B cell (primary cell): ENCODE measurements at regions not wholly inside any gene's neighbourhood (a gene's known extent, or its start where the extent isn't known, plus 50 kb on each side); places are given as distances from the start of the nearest gene placed in this dataset.

Source experiments
- ATAC-seq: fragments of 200-7000 bp; cut with Tn5 transposase; one replicate; pipeline ENCODE4 v1.10.0; 2021; ENCODE audit warnings: low read depth, mild to moderate bottlenecking, moderate number of reproducible peaks, moderate library complexity
- CTCF ChIA-PET: fragments of 350-600 bp; sonication (Branson Sonifier 250); formaldehyde crosslinking; loops from one replicate; lab custom pipeline; 2021; ENCODE audit warnings: antibody characterized with exemption, inconsistent platforms; lab: Charles Lee
- POLR2A ChIA-PET: fragments of 350-600 bp; sonication (Branson Sonifier 250); formaldehyde crosslinking; loops from one replicate; lab custom pipeline; 2021; ENCODE audit warnings: antibody characterized with exemption; lab: Charles Lee
- DNase-seq: peaks from one replicate; pipeline ENCODE4 v3.0.0; 2013
- H2AFZ ChIP-seq: 2 replicates; pipeline ENCODE4 v1.6.1; 2012; ENCODE audit warnings: mild to moderate bottlenecking, low read depth, low read length; ENCODE audit not compliant: insufficient read depth, poor library complexity, severe bottlenecking
- H3K27ac ChIP-seq, 2 donors: 1 replicate in 1 of 2; 2 replicates in 1 of 2; pipeline ENCODE4 v1.5.1; 2012 to 2013; ENCODE audit warnings: low read length in 2 of 2, mild to moderate bottlenecking in 2 of 2, moderate library complexity in 1 of 2
- H3K27me3 ChIP-seq, 4 experiments: fragments of 200-600 bp in 1 of 4; sonication (generic) in 1 of 4; replicated peaks in 1 of 4; 1 replicate in 2 of 4; 2 replicates in 2 of 4; pipeline versions ENCODE4 v1.6.1 to v1.7.0; 2013 to 2016; ENCODE audit warnings: low read length in 3 of 4, mild to moderate bottlenecking in 2 of 4, mixed read lengths in 1 of 4, moderate library complexity in 1 of 4; ENCODE audit not compliant: insufficient read depth in 4 of 4, control insufficient read depth in 3 of 4; ENCODE audit errors: control extremely low read depth in 1 of 4
- H3K36me3 ChIP-seq, 2 experiments: replicated peaks in 1 of 2; 1 replicate in 1 of 2; 2 replicates in 1 of 2; pipeline versions ENCODE4 v1.6.1 to v1.7.1; 2013; ENCODE audit warnings: low read length in 1 of 2; ENCODE audit not compliant: insufficient read depth in 2 of 2, control insufficient read depth in 1 of 2; ENCODE audit errors: control extremely low read depth in 1 of 2, extremely low read depth in 1 of 2
- H3K4me1 ChIP-seq, 2 donors: fragments of 200-600 bp in 1 of 2; sonication (generic) in 1 of 2; 1 replicate in 1 of 2; 2 replicates in 1 of 2; pipeline versions ENCODE4 v1.5.1 to v1.6.1; 2013 to 2017; ENCODE audit warnings: low read length in 2 of 2; ENCODE audit not compliant: control insufficient read depth in 2 of 2, insufficient read depth in 2 of 2
- H3K4me2 ChIP-seq: replicated peaks from 2 replicates; pipeline ENCODE3; 2012; ENCODE audit warnings: mild to moderate bottlenecking, low read depth, low read length; ENCODE audit not compliant: poor library complexity, severe bottlenecking
- H3K4me3 ChIP-seq, 5 experiments: fragments of 200-600 bp in 1 of 5; sonication (generic) in 1 of 5; 1 replicate in 3 of 5; 2 replicates in 2 of 5; pipeline versions ENCODE4 v1.5.1 to v1.7.0; 2011 to 2016; ENCODE audit warnings: low read length in 4 of 5, mild to moderate bottlenecking in 4 of 5, low read depth in 2 of 5, control low read depth in 1 of 5, moderate library complexity in 1 of 5; ENCODE audit not compliant: insufficient read depth in 1 of 5; ENCODE audit errors: control extremely low read depth in 1 of 5, extremely low read depth in 1 of 5
- H3K79me2 ChIP-seq: fragments of 200-600 bp; sonication (generic); one replicate; pipeline ENCODE4 v1.6.0; 2016; ENCODE audit warnings: low read length; ENCODE audit not compliant: control insufficient read depth, insufficient read depth
- H3K9ac ChIP-seq: fragments of 200-600 bp; sonication (generic); 2 replicates; pipeline ENCODE4 v1.6.1; 2017; ENCODE audit warnings: mild to moderate bottlenecking, low read length, moderate library complexity
- H3K9me3 ChIP-seq, 3 donors: one replicate each; pipeline versions ENCODE4 v1.6.1 to v1.7.1; 2013; ENCODE audit warnings: low read length in 2 of 3; ENCODE audit not compliant: control insufficient read depth in 2 of 3, insufficient read depth in 1 of 3; ENCODE audit errors: control extremely low read depth in 1 of 3
- H4K20me1 ChIP-seq: 2 replicates; pipeline ENCODE4 v1.6.0; 2012; ENCODE audit warnings: mild to moderate bottlenecking, low read length; ENCODE audit not compliant: insufficient read depth, control insufficient read depth, poor library complexity, severe bottlenecking
- H3K27ac Mint-ChIP-seq: one replicate; pipeline ENCODE4 v1.8.0; 2021; ENCODE audit warnings: mixed read lengths
- H3K27me3 Mint-ChIP-seq: one replicate; pipeline ENCODE4 v1.8.0; 2021; ENCODE audit warnings: mixed read lengths
- H3K4me1 Mint-ChIP-seq: one replicate; pipeline ENCODE4 v1.8.0; 2021; ENCODE audit warnings: mixed read lengths
- H3K4me3 Mint-ChIP-seq: one replicate; pipeline ENCODE4 v1.8.0; 2021; ENCODE audit warnings: mixed read lengths
- H3K9me3 Mint-ChIP-seq: one replicate; pipeline ENCODE4 v1.8.0; 2022; ENCODE audit warnings: mixed read lengths; ENCODE audit not compliant: insufficient read depth
- EZH2 ChIP-seq: IDR thresholded peaks from 2 replicates; pipeline ENCODE4 v1.6.1; 2012; ENCODE audit warnings: borderline replicate concordance, low read depth, mild to moderate bottlenecking, moderate library complexity, low read length; ENCODE audit not compliant: insufficient read depth, poor library complexity, severe bottlenecking
- WGBS: methylation state at CpG from one replicate; pipeline ENCODE4 v1.1.5; 2013; ENCODE audit warnings: missing lambda C conversion rate; ENCODE audit not compliant: insufficient coverage; 5-methylcytosine and 5-hydroxymethylcytosine counted together
- intact Hi-C: fragments of 100-400 bp; cut with micrococcal nuclease; formaldehyde crosslinking; loops from one replicate; pipeline ENCODE4 v1.10.0; 2022
- TF ChIP-seq, protein P1 (sequence below): fragments of 200-600 bp; IDR thresholded peaks from one replicate; pipeline ENCODE4 v1.8.0; 2022; ENCODE audit warnings: antibody characterized with exemption, mild to moderate bottlenecking

DNA sequence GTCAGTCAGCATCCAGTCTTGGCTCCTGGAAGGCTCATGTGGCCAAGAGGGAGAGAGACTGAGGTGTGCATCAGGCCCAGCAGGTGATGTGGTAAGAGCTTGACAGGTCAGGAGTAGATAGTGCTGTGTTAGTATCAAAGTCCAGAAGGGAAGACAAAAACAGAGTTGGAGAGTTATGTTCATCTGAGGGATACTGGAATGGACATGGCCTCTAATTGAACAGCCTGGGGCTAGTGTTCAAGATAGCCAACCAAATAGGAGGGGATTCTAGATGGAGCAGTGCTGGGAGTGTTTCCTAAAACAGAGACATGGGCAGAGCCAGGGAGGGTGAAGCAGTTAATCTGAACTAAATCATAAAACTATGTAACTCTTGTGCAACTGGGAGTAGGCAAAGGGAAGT is 120.7 kb upstream of the MARK1 start:
- Histone ChIP-seq H3K27ac (no peak overlapping the region), H3K4me2 (no peak overlapping the region), H3K9ac (no peak overlapping the region), H2AFZ (no peak overlapping the region), H3K27me3 (peaks cover 0 to 10% (median 1%) of the 10 kb centered on the region in 4 experiments), H4K20me1 (no peaks in the 10 kb centered on the region), H3K4me3 (no peak overlapping the region), H3K9me3 (peaks cover 0 to 2% (median 0%) of the 10 kb centered on the region in 3 donors), H3K36me3 (no peaks in the 10 kb centered on the region), H3K4me1 (no peaks in the 10 kb centered on the region), H3K79me2 (no peaks in the 10 kb centered on the region)
- ChIA-PET CTCF (no interaction called here), POLR2A (no interaction called here)
- Mint-ChIP-seq H3K4me1 (no peaks in the 10 kb centered on the region), H3K4me3 (no peak overlapping the region), H3K27me3 (peaks cover 30% of the 10 kb centered on the region), H3K9me3 (no peaks in the 10 kb centered on the region), H3K27ac (no peak overlapping the region)
- TF ChIP-seq, protein P1, sequence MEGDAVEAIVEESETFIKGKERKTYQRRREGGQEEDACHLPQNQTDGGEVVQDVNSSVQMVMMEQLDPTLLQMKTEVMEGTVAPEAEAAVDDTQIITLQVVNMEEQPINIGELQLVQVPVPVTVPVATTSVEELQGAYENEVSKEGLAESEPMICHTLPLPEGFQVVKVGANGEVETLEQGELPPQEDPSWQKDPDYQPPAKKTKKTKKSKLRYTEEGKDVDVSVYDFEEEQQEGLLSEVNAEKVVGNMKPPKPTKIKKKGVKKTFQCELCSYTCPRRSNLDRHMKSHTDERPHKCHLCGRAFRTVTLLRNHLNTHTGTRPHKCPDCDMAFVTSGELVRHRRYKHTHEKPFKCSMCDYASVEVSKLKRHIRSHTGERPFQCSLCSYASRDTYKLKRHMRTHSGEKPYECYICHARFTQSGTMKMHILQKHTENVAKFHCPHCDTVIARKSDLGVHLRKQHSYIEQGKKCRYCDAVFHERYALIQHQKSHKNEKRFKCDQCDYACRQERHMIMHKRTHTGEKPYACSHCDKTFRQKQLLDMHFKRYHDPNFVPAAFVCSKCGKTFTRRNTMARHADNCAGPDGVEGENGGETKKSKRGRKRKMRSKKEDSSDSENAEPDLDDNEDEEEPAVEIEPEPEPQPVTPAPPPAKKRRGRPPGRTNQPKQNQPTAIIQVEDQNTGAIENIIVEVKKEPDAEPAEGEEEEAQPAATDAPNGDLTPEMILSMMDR, result no peak
- no peak for TF ChIP-seq EZH2
- no peak for DNase-seq
- intact Hi-C loops, result no loop called here
- no peak for ATAC-seq

GRCh38 chr1:220398238-220398637 is 126.0 kb upstream of the RAB3GAP2 start:
- H3K9ac ChIP-seq, result no peak overlapping the region
- H3K4me3 ChIP-seq, result no peak overlapping the region
- DNase-seq, result no peak
- TF ChIP-seq EZH2, result no peak
- TF ChIP-seq, protein P1, result no peak
- peaks cover 0 to 2% (median 0%) of the 10 kb centered on the region in 3 donors for H3K9me3 ChIP-seq
- peaks cover 43% of the 10 kb centered on the region for H3K27me3 Mint-ChIP-seq
- no peak overlapping the region for H3K27ac ChIP-seq
- H2AFZ ChIP-seq, result no peak overlapping the region
- no peak overlapping the region for H3K4me2 ChIP-seq
- H3K4me3 Mint-ChIP-seq, result no peak overlapping the region
- no peaks in the 10 kb centered on the region for H3K36me3 ChIP-seq
- no peaks in the 10 kb centered on the region for H4K20me1 ChIP-seq
- no CpG with 5 or more reads among the region's 2 CpGs for WGBS
- no peak overlapping the region for H3K27ac Mint-ChIP-seq
- H3K4me1 Mint-ChIP-seq, result no peaks in the 10 kb centered on the region
- H3K27me3 ChIP-seq, result no peaks in the 10 kb centered on the region
- ChIA-PET POLR2A (no interaction called here), CTCF (no interaction called here)
- H3K9me3 Mint-ChIP-seq, result no peaks in the 10 kb centered on the region
- H3K4me1 ChIP-seq, result no peaks in the 10 kb centered on the region
- ATAC-seq, result no peak
- H3K79me2 ChIP-seq, result no peaks in the 10 kb centered on the region
- intact Hi-C loops, result no loop called here
